ENCODE measurements at regions not wholly inside any gene's neighbourhood (a gene's known extent, or its start where the extent isn't known, plus 50 kb on each side); places are given as distances from the start of the nearest gene placed in this dataset.

DNA sequence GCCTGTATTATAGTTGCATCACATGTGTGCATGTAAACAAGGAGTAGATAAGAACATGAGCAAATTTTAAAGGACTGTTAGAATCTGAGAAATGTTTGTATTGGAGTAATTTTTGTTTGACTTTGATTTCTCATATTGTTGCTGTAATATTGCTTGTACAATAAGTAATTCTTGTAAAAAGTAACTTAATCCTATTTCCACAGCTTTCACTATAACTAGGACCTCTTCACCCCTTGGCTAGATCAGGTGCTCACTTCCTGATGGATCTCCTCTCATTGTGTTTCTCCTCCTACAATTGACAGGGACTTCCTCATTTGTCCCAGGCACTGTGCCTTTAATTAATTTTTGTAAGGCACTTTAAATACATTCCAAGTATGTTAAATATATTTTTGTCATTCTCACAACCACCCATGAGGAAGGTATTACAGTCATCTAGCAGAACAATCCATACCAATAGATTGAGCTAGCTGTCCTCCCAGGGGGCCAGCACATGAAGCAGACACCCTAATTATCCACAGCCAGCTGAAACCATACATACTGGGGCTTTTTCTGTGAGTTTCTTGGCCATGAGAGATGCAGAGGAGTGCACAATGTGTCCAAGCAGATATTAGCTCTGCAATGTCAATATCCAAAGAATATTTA, 359.5 kb upstream of the ACVR2A start:
- no peak for DNase-seq (ENCODE audit: low spot score)
- TF ChIP-seq CTCF (IDR thresholded peaks at IDR 0.05; ENCODE audit: extremely low read depth, insufficient read depth, missing control alignments) = no peak
- in situ Hi-C loops (cut with MboI; ENCODE audit: low pct_unique_long_range_greater_than_20kb, low sequenced_read_pairs, unreplicated experiment) = no loop called here

GRCh38 chr2:147483911-147484310, 360.9 kb upstream of the ACVR2A start:
- no peak for DNase-seq (ENCODE audit: low spot score)
- TF ChIP-seq CTCF (IDR thresholded peaks at IDR 0.05; ENCODE audit: extremely low read depth, insufficient read depth, missing control alignments) = no peak
- in situ Hi-C loops (cut with MboI; ENCODE audit: low pct_unique_long_range_greater_than_20kb, low sequenced_read_pairs, unreplicated experiment) = no loop called here

- no peak for DNase-seq (ENCODE audit: low spot score)
- no peak for TF ChIP-seq CTCF (IDR thresholded peaks at IDR 0.05; ENCODE audit: extremely low read depth, insufficient read depth, missing control alignments)
- in situ Hi-C loops (cut with MboI; ENCODE audit: low pct_unique_long_range_greater_than_20kb, low sequenced_read_pairs, unreplicated experiment) = no loop called here
These were observed 361.7 kb upstream of the ACVR2A start for GRCh38 chr2:147482916-147483669.

GRCh38 chr2:147482111-147482895, 362.5 kb upstream of the ACVR2A start:
- no peak for TF ChIP-seq CTCF (IDR thresholded peaks at IDR 0.05; ENCODE audit: extremely low read depth, insufficient read depth, missing control alignments)
- no peak for DNase-seq (ENCODE audit: low spot score)
- in situ Hi-C loops (cut with MboI; ENCODE audit: low pct_unique_long_range_greater_than_20kb, low sequenced_read_pairs, unreplicated experiment) = no loop called here

DNA sequence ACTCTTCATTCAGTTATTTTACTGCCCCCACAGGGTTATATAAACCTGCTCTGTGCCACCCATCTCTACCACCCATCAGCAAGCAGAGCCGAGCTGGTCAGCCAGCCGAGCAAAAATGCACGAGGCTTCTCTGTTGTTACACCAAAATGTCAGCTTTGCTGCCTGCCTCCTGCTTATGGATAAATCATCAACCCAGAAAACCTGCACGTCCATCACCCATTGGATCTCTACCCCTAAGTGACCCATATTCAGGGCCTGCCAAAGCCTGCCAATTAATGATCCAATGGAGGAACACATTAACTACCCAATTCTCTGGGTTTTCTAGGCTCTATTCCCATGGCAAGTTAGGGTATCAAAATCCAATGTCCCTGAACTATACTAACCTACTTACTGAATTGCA, 365.5 kb upstream of the ACVR2A start:
- no peak for DNase-seq (ENCODE audit: low spot score)
- TF ChIP-seq CTCF (IDR thresholded peaks at IDR 0.05; ENCODE audit: extremely low read depth, insufficient read depth, missing control alignments) = no peak
- in situ Hi-C loops (cut with MboI; ENCODE audit: low pct_unique_long_range_greater_than_20kb, low sequenced_read_pairs, unreplicated experiment) = no loop called here

DNA sequence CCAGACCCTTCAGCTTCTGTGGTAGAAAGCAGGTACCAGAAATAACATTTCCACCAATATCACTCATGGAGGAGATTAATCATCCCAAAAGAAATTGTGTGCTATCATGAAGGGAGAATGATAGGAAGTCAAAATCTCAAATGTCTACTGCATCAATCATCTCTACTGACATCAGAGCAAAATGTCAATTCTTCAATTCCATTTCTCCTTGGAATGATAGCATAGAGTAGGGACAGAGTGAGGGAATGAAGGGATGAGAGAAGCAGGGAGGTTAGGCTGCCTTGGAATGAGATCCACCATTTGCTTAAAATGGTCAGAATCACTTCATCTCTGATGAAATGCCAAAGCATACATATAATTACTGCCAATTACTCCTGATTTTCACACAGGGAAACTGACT, 371.8 kb upstream of the ACVR2A start:
- DNase-seq (ENCODE audit: low spot score) = no peak
- no peak for TF ChIP-seq CTCF (IDR thresholded peaks at IDR 0.05; ENCODE audit: extremely low read depth, insufficient read depth, missing control alignments)
- in situ Hi-C loops (cut with MboI; ENCODE audit: low pct_unique_long_range_greater_than_20kb, low sequenced_read_pairs, unreplicated experiment) = no loop called here

Data from GM13977 (cell line).